Activated CD4-positive, alpha-beta T cell treated with anti-CD3 and anti-CD28 coated beads, Interleukin-2, Interleukin-4, amounts not matched to agents 100 ng/mL and 50 ng/mL, durations not matched to agents 16 hours and 8 hours (primary cell): ENCODE measurements at regions not wholly inside any gene's neighbourhood (a gene's known extent, or its start where the extent isn't known, plus 50 kb on each side); places are given as distances from the start of the nearest gene placed in this dataset.
"Not testable (repeated sequence)": the region's sequence is repeated elsewhere in the genome, so short reads cannot be mapped to it uniquely, and the experiment has no call there.

Experiments
- DNase-seq: peaks from one replicate; pipeline ENCODE4 v3.0.0-alpha.2; 2020; ENCODE audit warnings: low spot score

- no peak for DNase-seq
These were observed 177.5 kb downstream of the TLE3 start for GRCh38 chr15:69920221-69920620.

- no peak for DNase-seq
These were observed 175.8 kb downstream of the TLE3 start for GRCh38 chr15:69921626-69922619.

- DNase-seq: no peak
These were observed 173.2 kb downstream of the TLE3 start for GRCh38 chr15:69924531-69924930.

DNA sequence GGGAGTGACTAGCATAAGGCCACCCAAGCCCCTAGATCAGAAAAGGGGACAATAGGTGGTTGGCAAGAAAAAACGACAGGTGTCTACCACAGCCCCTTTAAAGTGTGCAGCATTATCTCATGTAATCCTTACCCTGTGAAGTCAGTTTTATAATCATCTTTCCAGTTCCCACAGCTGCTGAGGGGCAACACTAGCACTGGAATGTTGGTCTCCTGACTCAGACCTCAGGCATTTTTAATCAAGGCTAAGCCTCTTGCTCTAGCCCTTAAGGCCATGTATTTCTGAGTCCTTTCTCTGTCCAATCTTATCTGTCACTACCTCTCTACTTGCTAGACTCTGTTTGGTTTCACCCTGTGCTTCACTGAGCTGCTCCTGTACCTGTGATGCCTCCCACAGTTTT is 171.7 kb downstream of the TLE3 start:
- no peak for DNase-seq

DNA sequence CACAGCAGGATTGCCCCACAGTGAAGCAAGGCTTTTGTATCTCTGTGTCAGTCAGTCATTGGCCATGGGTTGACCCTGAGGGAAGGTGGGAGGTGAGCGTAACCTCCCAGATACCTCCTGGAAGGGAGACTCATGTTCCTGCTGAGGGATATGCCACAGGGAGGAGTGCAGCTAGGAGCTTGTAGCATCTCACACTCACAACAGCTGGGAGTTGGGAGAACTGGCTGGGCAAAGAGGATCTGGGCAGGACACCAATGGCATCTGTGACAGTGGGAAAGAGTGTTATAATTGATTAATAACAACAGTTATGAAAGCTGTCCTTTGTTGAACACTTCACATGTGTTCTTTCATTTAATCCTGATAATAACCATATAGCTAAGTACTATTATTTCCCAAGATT is 171.0 kb downstream of the TLE3 start:
- DNase-seq: no peak

DNA sequence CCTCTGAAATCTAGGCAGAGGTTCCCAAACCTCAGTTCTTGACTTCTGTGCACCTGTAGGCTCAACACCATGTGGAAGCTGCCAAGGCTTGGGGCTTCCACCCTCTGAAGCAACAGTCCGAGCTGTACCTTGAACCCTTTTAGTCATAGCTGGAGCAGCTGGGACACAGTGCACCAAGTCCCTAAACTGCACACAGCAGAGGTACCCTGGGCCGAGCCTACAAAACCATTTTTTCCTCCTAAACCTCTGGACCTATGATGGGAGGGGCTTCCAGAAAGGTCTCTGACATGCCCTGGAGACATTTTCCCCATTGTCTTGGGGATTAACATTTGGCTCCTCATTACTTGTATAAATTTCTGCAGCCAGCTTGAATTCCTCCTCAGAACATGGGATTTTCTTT is 168.8 kb downstream of the TLE3 start:
- not testable (repeated sequence) for DNase-seq

DNA sequence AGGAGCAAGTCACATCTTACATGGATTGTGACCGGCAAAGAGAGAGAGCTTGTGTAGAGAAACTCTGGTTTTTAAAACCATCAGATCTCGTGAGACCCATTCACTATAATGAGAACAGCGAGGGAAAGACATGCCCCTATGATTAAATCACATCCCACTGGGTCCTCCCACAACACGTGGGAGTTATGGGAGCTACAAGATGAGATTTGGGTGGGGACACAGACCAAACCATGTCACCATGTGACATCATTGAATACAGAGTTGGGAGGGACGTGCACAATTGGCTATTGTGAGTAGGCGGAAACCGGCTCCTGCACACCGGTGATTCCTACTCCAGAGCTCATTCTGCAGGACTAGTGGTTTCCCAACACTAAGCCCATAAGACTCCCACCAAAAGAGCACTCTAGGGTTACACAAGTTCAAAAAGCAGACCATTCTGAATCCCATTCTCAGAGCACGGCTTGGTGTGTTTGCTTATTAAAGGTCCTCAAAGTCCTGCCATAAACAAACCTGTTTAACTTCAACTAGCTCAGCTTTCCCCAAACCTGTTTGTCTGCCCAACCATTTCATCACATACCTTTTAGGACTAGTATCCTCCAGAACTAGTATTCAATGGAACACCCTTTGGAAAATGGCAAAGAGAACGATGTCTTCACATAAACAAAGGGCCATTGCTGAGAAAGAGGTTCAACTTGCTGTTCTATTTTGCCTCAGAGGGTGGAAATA is 167.6 kb downstream of the TLE3 start:
- DNase-seq: no peak

DNA sequence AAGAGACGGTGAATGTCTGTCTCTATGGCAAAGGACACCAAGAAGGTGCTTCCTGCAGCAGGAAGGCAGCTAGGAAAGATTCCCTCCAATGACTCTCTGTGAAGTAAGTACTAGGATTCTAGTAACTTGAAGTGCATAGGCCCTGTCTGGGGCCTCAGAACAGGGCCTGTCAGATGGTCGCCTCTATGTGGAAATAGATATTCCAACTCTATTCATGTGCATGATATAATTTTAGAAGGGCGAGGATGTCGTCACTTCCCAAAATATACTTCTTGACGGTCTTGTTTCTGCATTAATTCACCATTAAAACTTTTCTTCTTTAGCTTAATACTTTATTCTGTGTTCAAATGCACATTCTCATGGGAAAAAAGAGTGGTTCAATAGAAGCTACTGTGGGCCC is 167.0 kb downstream of the TLE3 start:
- no peak for DNase-seq

GRCh38 chr15:69931156-69931555 is 166.6 kb downstream of the TLE3 start:
- DNase-seq: no peak

- no peak for DNase-seq
These were observed 163.1 kb downstream of the TLE3 start for GRCh38 chr15:69934607-69935006.

- DNase-seq: no peak
These were observed 157.9 kb downstream of the TLE3 start for GRCh38 chr15:69939513-69940440.

DNA sequence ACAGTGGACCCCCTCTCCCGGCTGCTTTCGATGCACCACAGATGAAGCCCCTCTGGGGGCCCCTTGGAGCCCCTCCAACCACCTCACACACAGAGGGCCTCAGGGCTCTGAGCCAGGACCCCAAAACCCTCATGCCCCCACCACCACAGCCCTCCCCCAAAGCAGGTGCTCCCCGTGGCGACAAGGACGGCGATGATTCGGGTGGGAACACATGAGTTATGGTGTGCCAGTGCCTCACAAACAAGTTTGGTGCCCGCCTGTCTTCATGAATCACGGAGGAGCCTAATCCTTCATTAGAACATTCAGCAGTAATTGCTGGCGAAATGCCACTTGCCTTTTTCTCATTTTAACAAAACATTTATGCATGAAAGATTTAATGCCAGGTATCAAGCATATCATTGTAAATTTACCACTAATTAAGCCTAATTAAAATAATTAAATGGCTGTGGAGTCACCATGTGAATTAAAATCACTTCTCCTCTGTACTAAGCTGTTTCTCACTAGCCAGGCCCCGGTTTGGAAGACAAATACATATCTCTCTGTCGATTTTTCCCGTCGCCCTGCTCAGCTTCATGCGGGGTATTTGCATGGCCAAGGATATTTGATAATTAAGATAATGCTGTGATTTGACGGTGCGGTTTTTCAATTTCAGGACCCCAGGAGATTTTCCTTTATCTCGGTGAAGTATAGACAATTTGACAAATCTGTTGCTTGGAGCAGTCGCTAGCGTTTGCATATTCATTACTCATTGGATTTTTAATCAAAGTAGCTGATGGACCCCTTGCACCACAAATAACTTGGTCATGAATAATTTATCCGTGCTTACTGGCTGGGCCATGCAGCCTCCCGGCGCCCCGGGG is 157.0 kb downstream of the TLE3 start:
- DNase-seq: no peak

DNA sequence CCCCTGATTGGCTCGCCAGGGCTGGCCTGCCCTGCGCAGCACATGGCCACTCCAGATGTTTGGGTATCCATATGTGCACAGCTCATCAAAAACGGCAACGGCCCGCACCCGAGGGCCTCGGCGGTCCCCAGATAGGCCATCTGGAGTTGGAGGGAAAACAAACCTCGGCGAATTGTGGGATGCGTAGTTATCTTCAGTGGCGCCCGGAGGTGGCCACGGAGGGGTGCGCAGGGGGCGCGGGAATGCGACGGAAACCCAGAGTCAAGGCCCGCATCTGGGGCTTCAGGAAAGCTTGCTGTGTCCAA is 156.5 kb downstream of the TLE3 start:
- DNase-seq: no peak

GRCh38 chr15:69941706-69942495 is 155.8 kb downstream of the TLE3 start:
- no peak for DNase-seq

DNA sequence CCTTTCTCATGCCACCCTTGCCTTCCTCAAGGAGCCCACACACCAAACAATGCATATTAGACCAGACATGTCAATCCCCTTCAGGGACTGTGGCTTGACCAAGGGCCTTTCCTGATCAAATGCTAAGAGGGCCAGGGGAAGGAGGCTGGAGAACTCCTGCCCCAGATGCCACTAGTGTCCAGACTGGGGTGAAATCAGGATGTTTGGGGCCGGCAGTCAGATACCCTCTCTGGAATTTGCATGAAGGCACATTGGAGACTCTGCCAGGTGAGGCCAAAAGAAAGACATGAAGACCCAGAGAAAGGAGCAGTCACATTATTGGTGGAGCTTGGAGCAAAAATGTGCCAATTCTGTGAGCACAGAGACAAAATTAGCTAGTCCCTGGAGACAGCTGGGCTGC is 154.1 kb downstream of the TLE3 start:
- no peak for DNase-seq

GRCh38 chr15:69945729-69946128 is 152.0 kb downstream of the TLE3 start:
- DNase-seq: no peak

DNA sequence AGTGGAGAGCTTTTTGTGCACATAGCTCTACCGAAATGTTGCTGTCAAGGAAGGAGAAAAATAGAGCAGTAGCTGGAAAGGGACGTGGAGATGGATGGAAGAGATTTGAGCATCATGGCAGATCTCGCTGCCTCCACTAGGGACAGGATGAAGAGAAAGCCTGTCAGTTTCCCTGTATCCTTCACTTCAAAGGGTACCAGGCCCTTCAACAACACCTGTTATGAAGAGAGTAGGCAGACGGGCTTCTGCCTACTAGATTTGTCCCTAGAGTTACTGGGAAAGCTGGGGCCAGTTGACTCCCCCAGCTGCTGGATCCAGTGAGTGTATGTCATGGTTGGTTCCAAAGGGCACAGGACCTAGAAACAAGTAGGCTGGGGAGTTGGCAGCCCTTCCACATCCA is 150.8 kb downstream of the TLE3 start:
- DNase-seq: no peak

DNA sequence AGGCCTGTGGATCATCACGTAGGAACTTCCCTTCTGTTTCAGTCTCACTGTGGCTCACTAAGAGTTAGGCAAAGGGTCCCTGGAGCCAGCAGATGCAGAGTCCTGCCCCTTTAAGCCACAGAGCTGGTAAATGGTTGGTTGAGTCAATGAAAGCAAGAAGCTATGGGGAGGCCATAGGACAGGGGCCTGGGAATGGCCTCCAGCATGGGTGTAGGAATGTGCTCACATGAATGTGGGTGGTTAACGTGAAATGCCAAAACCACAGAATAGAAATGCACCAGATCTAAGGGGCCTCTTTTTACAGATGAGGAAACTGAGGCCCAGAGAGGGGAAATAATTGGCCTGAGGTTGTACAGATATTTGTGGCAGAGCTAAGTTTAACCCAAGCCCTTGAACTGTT is 150.3 kb downstream of the TLE3 start:
- DNase-seq: no peak

- DNase-seq: no peak
These were observed 148.2 kb downstream of the TLE3 start for GRCh38 chr15:69949485-69949884.

DNA sequence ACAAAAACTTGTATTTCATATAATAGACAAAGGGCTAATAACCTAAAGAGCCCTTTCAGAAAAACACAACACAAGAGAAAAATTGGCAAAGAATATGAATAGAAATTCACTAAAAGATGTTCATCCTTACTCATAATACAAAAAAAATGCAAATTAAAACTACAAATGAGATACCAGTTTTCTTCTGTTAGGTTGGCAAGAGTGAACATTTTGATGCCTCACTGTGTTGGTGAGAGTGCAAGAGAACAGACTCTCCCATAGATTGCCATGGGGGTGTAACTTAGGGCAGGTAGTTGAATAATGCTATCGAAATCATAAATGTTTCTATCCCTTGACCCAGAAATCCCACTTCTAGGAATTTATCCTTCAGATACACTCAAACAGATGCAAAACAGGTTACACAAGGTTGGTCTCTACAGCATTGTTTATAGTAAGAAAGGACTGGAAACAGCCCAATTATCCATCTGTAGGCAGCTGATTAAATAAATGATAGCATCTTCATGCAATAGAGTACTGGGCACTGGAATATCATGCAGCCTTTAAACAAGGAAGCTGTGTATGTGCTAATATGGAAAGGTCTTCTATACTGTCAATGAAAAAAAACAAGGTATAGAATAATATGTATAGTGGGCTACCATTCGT is 146.3 kb downstream of the TLE3 start:
- no peak for DNase-seq
